ENCODE measurements at regions not wholly inside any gene's neighbourhood (a gene's known extent, or its start where the extent isn't known, plus 50 kb on each side); places are given as distances from the start of the nearest gene placed in this dataset.

DNA sequence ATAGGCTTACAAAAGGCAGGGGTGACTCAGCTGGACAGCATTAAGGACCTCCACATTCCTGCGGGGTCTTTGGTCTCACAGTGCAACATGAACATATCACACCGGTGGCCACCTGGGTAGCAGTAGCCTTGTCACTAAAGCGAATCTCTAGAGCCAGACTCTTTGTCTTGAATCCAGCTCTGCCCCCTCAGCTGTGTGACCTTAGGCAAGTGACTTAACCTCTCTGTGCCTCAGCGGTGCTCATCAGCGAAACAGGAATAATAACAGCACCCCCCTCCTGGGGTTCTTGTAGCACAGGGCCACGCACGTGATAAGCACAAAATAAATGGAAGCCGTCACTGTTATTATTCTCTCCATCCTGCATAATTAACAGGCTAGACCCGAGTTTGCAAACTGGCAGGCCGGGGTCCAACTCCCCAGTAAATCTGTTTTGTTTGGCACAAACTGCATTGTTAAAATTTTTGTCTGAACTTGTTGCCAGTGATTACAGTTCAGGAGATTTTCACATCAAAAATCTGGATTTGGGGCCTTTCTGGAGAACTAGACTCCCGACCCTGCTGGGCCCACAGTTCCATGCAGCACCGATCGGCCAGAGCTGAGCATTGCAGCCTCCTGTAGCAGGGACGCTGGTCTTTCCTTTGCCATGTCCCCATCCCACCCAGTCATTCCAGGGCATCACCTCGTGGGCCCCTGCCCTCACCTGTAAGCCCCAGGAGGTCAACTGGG, 174.8 kb downstream of the PHETA1 start:
- DNase-seq: no peak

DNA sequence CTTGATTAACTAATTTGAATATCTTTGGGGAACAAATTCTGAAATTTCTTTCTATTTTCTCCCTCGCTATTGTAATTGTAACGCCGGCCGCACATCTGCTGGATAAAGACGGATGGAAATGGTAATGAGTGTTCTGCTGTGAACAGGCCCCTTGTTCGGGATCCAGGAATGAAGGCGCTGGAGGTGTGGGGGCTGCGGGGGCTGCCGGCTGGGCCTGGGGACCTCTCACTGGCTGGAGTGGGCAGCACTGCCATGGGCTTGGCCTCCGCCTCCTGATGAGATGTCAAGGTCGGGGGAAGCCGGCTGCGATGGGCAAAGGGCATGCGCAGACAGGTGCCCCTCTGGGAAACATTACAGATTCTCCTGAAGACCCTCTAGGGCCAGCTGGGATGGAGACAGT, 175.4 kb downstream of the PHETA1 start:
- DNase-seq: no peak

DNA sequence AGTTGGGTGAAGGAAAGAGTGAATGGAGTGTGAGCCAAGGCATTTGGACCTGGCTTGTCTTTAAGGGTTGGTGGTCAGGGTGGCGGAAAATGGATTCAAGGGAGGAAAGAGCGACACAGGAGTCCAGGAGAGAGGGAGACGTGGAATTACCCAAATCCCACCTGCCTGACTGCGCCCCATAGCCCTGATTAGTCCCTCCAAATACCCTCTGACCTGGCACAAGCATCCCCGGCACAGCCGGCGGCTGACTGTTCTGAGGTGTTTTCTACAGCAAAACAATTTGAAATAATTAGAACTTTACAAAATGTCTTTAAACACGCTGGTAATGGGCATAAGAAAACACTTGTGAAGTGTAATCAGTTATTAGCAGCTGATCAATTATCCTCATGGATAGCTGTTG, 175.8 kb downstream of the PHETA1 start:
- DNase-seq: no peak

DNA sequence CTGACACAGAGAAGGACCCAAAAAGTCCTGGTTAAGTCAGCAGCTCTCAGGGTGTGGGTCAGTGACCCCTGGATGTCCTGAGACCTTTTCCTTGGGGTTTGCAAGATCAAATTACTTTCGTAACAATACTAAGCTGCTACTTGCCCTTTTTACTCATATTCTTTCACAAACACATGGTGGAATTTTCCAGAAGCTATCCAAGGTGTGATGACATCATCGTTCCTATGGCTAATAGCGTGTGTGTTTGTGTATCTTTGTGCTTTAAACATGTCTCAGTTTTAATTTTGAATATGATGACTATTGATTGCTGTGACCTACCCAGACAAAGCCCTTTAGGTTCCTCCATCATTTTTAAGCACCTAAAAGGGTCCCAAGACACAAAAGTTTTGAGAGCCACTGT, 176.2 kb downstream of the PHETA1 start:
- DNase-seq: no peak

DNA sequence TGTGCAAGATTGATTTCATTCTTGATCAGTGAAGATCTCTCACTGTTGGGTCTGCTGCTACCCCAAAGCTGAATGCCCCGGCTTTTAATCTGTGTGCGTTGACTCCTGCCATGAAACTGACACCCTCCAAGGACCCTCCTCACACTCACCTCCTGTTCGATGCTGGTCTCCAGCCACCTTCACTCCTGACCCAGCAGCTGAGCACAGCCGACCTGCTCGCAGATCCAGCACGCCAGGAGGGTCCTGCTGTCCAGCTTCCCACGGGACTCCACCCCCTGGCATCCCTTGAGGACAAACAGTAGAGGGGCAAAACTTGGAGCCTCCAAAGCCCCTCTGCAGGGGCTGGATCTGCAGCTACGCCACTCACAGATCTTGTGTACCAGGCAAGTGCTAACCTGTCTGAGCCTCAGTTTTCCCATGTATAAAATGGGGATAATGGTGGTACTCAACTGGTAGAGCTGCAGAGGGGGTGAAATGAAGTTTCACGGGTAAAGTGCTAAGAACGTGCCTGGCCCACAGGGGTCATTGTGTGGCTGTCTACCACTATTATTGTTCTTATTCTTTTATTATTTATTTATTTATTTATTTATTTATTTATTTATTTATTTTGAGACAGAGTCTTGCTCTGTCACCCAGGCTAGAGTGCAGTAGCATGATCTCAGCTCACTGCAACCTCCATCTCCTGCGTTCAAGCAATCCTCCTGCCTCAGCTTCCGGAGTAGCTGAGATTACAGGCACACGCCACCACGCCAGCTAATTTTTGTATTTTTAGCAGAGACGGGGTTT, 178.0 kb downstream of the PHETA1 start:
- DNase-seq: no peak

DNA sequence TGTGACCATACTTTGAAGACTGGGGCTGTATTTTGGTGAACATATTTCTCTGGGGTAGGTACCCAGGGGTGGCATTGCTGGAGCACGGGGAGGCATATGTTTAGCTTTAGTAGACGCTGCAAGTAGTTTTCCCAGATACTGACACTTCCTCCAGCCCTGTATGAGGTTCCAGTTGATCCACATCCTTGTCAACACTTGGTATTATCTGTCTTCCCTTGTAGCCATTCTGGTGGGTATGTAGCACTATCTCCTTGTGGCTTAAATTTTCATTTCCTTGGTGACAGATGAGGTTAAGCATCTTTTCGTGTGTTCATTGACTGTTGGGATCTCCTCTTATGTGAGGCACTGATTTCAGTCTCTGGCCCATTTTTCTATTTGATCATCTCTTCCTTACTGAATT, 179.1 kb downstream of the PHETA1 start:
- no peak for DNase-seq

DNA sequence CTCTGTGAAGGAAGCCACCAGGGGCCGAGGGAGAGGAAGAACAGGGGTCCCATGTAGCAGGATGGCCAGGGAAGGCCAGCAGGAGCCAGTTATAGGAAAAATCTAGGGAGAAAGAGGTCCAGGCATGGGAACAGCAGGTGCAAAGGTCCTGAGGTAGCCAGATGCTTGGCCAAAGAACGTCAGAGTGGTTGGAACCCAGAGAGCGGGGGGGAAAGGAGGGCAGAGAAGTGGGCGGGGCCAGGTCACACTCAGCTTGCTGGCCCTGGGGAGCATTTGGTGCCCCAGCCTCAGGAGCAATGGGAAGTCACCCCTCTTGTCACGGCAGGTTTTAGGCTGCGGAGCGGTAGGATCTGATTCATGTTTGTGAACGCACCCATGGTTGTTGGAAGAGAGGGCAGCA, 180.5 kb downstream of the PHETA1 start:
- no peak for DNase-seq

DNA sequence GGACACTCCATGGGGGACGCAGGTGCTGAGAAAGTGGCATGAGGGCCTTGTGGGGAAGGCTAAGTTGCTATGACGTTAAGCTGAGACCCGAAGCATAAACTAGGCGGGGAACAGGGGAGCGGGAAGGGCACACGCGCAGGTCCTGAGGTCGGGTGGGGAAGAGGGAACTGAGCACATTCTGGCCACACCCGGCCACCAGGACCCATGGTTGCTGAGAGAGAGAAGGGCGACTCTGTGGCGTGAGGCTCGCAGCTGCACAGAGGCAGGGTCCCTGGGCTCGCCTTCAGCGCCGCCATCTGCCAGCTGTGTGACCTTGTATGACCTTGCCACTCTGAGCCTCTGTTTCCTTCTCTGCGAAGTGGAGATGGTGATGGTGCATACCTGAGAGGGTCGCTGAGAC, 182.5 kb downstream of the PHETA1 start:
- DNase-seq: no peak

DNA sequence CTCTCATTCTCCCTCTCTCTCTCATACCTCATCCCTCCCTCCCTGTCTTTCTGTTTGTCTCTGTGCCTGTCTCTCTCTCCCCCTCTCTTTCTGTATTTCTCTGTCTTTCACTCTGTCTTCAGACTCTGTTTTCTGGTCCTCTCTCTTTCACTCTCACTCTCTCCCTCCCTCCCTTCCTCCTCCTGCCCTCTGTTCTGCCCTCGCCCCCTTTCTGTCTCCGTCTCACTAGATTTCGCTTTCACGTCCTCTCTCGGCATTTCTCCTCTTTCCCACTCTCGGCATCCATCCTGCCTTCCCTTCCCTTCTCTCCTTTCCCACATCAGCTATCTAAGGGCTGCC, 183.0 kb downstream of the PHETA1 start:
- no peak for DNase-seq

DNA sequence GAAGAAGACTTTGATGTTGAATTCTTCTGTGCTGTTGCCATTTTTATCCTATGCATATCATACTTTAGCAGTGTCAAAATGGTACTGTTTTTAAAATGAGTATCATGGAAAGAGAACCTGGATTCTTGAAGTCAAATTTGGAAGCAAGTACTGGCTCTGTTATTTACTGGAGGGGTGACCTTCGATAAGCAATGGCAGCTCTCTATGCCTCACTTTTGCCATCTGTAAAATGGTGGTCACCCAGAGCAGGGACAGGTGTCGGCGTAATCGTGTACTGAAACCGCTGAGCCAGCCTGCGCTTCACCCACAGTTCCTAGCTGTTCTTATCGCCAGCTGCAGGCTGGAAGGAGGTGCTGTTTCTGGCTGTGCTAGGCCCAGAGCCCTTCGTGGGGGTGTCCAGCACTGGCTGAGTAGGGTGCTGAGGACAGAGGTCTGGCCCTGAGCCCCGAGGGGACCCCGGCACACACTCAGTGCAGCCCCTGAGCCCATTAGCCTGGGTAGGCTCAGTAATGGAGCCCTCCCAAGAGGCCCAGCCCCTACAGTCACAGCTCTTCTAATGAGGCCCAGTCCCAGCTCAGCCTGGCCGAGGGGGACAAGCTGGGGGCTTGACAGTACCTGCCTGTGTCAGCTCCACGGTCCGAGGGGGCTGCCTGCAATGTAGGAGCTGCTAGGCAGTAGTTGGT, 183.5 kb downstream of the PHETA1 start:
- DNase-seq: no peak

DNA sequence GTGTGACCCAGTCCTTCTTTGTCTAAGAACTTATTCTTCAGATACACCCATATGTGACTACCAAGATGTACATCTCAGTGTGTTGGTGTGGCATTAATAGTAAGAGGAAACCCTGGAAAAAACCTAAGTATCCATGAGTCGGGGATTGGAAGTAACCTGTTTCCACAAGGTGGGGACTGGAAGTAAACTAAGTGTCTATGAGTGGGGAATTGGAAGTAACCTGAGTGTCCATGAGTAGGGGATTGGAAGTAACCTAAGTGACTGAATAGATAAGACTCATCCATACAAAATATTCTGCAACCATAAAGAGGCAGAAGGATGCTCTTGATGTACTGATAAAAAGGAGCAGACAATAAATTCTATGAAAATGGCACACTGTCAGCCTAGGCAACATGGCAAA, 184.7 kb downstream of the PHETA1 start:
- no peak for DNase-seq

DNA sequence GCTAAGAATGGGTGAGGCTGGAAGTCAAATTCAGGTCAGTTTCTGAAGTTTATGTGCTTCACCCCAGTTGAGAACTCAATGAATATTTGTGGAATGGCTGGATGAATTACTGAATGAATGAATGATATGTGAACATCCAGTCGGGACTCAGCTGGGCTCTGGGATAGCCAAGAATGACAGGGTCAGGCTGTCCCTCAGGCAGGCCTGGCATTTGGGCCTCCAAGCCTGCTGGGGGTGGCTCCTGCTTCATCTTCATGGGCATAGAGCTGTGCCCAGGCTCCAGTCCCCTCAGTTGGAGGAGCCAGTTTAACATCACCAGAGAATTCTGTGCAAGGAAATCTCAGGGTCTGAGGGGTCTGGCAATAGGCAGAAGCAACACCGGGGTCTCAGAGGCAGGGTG, 185.8 kb downstream of the PHETA1 start:
- DNase-seq: no peak

DNA sequence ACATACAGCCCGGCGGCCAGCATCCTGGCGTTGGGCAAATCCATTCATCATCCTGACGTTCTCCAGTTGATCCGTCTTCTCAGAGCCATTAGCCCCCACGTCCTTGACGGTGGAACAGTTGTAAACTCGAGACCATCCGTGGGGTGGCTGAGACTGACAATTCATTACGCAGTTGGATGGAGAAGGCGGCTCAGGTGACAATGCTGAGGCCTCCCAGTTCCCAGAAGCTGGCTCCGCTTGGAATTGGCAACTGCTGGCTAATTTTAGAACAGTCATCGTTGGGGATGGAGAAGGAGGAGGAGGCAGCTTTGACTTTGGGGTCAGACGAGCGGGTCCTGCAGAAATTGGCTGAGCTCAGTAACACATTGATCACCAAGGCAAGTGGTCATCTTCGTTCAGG, 186.5 kb downstream of the PHETA1 start:
- DNase-seq: no peak

DNA sequence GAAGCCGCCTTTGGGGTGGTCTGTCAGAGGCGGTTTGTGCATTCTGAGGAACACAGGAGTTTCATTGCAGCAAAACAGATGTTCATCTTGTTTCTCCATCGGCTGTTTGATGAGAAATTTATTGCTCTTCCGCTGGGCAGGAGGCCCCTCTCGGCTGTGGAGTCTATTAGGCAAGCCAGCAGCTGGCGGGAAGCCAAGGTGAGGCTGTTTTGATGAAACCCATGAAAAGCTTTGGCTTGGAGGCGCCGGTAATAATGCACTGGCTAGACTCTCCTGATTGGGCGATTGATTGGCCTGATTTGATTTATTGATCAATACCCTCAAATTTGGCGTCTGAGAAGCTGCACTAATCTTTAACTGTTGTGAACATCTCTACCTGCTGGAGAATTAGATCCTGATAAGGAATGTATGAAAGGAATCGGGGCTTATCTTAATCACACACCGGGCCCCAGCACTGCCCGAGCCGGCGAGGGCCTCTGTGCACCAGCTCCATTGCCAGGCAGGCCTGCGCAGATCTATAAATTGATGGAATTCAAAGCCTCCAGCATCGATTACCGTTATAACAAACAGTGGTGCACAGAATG, 187.7 kb downstream of the PHETA1 start:
- no peak for DNase-seq

DNA sequence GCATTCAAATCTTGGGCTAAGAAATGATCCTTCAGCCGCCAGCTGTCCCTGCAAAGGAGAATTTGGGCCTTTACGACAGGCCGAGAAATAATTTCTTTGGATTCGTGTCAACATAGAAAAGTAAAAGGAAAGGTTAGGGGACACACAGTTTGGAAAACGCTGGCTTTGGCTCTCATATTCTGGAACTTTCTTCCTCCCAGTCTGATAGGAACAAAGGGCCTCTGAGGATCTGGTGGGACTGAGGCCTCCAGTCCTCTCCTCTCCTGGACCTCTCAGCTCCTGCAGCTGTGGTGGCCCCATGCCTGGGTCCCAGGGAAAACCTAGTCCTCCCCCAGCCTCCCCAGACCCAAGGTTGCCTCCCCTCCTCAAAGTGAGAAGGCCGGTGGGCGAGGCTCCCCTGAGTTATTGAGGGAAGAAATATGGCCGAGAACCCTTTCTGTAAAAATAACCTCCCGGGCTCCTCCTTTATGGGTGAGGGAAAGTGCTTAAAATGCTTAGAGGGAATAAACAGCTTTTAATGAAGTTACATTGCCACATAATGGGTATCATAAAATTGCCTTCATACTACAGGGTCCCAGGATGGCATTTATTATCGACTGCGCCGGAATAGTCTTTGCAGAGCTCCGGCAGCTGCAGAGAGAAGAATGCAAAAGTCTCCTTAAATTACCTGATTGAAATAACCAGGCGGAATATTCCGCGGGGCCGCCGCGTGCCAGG, 188.3 kb downstream of the PHETA1 start:
- no peak for DNase-seq

DNA sequence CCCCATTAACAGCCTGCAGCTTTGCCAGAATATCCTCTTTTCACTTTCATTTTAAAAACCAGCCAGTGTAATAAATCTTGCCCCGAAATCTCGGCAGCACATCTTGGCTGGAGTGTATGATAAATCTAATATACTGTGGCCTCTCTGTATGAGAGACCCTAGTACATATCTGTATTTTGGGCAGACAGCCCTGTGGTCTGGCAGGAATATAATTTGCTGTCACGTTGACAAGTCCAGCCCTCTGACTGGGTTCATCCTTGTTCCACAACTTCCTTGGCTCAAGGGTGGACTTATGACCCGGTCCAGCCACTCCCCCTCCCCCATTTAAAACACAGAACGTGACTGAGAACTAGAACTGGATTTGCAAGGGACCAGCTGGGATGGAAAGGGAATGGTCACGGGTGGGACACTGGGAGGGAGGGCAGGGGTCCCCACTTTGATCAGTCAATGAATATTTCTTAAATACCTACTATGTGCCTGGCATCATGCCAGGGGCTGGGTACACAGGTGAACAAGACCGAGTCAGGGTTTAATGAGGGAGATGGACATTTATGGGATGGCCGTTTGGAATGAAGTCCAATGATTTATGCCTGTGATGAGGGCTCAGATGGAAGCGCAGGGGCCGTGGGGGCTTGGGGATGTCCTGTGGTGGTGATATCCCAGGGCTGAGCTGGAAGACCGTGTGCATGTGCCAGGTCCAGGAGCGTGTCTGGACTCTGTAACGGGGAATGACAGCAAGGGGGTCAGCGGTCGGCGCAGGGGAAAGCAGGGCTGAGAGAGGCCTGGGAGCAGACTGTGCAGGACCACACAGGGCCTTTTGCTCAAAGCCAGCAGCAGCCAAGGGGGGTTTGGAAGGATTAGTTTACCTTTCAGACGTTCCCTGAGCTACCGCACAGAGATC, 190.5 kb downstream of the PHETA1 start:
- DNase-seq: no peak

DNA sequence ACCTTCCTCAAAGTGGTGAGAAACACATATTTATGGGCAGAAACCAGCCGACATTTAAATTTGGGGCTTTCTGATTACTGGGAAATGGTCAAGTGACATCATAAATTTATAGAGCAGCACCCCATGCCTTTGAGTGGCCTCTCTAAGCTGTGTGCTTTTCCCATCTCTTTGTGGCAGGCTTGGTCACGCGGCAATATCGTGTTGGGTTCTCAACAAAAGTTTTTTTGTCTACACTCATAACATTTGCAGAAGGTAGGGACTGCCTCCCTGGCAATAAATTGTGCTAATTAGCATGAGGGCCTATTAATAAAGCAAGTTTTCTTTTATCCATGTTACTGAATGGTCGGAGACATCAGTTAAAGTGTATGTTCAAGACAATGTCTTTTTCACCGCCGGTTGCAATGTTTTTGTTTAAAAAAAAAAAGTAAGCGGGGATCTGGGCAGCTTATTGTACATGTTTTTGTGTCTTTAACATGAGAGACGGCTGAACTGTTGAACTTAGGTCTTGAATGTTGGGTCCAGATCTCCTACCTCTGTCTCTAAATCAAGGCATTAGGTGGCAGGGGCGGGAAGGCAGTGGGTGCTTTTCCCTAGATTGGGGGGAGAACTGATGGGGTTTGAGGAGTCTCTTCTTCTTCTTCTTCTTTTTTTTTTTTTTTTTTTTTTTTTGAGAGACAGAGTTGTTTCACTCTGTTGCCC, 193.3 kb downstream of the PHETA1 start:
- no peak for DNase-seq

DNA sequence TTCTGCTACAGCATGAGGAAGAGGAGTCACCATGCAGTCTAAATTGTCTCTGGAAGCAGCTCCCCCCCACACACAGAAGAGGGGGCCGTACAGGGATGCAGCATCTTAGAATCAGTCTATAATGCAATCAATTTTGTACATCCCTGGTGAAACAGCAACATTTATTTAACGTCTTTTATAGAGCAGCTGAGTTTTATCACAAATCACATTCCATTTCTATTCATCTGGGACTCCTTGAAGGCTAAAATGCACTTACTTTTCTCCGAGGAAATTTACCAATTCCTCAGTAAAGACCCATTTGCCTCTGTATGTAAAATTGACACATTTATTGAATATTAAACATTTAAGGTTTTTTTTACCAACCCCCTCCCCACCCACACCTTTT, 193.9 kb downstream of the PHETA1 start:
- DNase-seq: no peak

DNA sequence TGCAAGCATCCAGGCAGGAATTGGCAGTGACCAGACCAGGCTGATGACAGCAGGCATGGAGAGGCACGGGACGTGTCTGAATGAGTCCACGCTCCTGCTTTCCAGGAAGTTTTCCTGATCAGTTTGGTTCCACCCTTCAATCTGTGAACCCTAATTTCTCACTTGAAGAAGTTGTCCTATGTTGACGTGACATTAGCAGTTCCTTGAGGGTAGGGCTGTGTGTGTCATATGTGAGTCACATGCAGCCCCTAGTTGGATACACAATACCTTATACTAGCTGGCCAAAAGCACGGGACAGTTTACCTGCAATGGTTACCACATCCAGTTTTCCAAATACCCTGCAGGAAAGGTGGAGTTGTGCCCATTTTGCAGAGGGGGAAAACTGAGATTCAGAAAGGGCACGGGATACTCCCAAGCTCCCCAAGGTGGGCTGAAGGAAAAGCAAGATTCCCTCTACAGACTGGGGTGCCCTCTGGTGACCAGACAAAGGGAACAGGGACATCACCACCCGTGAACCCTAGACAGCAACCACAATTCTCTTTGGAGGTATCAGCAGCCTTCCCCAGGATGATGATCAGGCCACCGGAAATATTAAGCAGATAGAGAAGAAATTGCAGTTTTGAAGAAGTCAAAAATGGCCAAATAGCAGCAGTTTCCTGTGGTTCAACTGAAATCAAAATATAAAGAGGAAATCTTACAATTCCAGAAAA, 194.5 kb downstream of the PHETA1 start:
- no peak for DNase-seq

DNA sequence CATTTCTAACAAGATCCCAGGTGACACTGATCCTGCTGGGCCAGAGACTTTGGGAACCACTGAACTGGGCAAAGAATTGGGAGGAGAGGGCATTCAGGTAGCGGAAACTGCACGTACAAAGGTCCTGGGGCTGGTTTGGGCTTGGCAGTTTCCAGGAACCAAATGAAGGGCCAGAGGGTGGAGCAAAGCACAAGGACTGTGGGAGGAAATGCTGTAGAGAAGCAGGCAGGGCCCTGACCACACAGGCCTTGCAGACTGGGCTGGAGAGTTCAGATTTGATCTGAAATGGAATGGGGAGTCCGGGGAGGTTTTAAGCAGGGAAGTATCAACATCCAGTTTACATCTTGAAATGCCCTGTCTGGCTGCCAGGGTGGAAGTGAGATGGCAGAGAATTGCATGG, 195.1 kb downstream of the PHETA1 start:
- DNase-seq: no peak

DNA sequence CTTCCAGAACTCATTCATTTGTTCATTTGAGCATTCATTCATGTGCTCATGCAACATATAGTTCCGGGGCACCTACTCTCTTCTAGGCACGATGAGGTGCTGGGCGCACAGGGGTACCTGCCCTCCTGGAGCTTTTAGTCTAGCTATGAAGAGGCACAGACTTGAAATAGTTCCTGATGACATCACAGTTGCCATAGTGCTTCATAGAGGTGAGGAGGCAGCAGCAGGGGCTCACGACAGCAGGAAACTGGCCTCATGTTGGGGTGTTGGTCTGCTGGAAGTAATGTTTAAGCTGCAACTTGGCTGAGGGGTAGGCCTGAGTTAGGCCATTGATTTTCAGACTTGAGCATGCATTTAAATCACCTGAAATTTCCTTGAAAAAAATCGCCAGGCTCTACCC, 195.5 kb downstream of the PHETA1 start:
- DNase-seq: no peak
